ENCODE measurements at regions not wholly inside any gene's neighbourhood (a gene's known extent, or its start where the extent isn't known, plus 50 kb on each side); places are given as distances from the start of the nearest gene placed in this dataset.

- TF ChIP-seq, protein P1, sequence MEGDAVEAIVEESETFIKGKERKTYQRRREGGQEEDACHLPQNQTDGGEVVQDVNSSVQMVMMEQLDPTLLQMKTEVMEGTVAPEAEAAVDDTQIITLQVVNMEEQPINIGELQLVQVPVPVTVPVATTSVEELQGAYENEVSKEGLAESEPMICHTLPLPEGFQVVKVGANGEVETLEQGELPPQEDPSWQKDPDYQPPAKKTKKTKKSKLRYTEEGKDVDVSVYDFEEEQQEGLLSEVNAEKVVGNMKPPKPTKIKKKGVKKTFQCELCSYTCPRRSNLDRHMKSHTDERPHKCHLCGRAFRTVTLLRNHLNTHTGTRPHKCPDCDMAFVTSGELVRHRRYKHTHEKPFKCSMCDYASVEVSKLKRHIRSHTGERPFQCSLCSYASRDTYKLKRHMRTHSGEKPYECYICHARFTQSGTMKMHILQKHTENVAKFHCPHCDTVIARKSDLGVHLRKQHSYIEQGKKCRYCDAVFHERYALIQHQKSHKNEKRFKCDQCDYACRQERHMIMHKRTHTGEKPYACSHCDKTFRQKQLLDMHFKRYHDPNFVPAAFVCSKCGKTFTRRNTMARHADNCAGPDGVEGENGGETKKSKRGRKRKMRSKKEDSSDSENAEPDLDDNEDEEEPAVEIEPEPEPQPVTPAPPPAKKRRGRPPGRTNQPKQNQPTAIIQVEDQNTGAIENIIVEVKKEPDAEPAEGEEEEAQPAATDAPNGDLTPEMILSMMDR (IDR thresholded peaks at IDR 0.05): no peak
- no peak for TF ChIP-seq EP300 (IDR thresholded peaks at IDR 0.05)
- no peak for TF ChIP-seq POLR2A (IDR thresholded peaks at IDR 0.05)
These were observed 161.1 kb upstream of the TRHDE start for GRCh38 chr12:72110937-72111650.

Measured in tibial nerve (tissue), 4 donors.